GM18517 (cell line): ENCODE measurements at regions not wholly inside any gene's neighbourhood (a gene's known extent, or its start where the extent isn't known, plus 50 kb on each side); places are given as distances from the start of the nearest gene placed in this dataset.
"Not testable (repeated sequence)": the region's sequence is repeated elsewhere in the genome, so short reads cannot be mapped to it uniquely, and the experiment has no call there.

Source experiments
- ATAC-seq: cut with Tn5 transposase; IDR thresholded peaks from one replicate; pipeline ENCODE4 v1.9.1; 2021; ENCODE audit warnings: mild to moderate bottlenecking, moderate library complexity; ENCODE audit not compliant: unreplicated experiment

GRCh38 chr13:39931505-39931904, 276.0 kb downstream of the COG6 start:
- ATAC-seq, result no peak

DNA sequence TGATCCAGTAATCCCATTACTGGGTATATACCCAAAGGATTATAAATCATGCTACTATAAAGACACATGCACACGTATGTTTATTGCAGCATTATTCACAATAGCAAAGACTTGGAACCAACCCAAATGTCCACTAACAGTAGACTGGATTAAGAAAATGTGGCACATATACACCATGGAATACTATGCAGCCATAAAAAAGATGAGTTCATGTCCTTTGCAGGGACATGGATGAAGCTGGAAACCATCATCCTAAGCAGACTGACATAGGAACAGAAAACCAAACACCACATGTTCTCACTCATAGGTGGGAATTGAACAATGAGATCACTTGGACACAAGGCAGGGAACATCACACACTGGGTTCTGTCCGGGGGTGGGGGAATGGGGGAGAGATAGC, 277.1 kb downstream of the COG6 start:
- ATAC-seq, result not testable (repeated sequence)

DNA sequence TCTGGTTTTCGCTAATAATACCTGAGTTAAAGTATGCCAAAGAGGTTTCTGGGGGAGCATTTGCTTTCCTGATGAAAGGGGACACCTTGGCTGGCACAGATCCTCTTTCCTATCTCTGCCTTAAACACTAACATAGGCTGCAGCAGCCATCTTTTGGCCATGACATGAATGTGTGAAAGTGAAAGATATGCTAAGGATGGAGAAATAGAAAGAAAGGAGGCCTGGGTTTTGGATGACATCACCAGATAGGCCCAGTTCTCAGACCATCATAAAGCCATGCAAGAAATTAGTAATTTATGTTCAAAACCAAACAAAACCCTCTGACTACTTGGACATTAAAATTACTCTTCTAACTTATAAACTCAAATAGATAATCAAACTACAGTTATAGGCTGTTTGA, 279.7 kb downstream of the COG6 start:
- no peak for ATAC-seq

DNA sequence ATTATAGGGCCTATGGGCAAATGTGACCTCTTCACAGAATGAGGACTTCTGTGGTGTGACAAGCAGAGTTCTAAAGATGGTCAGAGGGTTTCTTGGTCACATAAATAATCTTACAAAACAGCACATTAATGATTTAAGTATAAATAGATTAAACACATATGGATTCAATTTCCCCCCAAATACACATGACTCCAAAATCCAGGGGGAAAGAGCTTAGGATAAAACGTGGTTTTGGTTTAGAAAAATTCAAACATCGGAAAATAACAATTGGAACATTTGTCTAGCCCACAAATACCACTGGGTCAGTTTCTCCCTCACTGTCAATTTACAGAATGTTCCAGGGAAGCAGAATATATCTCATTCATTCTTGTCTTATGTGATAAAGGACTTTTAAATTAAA, 283.1 kb downstream of the COG6 start:
- ATAC-seq, result no peak

GRCh38 chr13:39941236-39941635, 285.8 kb downstream of the COG6 start:
- no peak for ATAC-seq

DNA sequence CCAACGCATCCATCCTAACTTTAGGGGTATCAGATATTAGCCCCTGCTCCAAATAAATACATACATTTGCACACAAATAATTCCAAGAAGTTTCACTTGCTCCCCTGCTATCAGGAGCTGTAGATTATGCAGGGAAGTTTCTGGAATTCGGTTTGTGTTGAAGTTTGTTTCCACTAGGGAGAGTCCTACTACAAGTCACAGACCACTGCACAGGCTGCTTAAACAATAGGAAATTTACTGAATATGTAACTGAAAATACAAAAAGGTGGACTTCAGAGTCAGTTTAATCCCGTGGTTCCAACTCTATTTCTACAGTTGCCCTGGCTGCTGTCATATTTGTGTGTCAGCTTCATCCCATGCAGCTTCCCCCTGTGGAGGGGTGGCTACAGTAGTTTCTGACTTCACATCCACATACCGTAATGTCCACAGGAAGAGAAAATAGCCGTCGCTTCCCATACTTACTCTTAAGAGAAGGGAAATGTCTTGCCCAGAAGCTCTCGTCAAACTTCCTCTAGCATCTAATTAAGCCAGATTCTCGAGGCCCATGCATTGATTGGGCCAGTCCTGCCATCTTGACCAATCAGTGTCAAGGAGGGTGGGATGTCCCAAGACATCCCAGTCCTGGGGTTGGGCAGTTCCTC, 286.6 kb downstream of the COG6 start:
- ATAC-seq, result no peak

DNA sequence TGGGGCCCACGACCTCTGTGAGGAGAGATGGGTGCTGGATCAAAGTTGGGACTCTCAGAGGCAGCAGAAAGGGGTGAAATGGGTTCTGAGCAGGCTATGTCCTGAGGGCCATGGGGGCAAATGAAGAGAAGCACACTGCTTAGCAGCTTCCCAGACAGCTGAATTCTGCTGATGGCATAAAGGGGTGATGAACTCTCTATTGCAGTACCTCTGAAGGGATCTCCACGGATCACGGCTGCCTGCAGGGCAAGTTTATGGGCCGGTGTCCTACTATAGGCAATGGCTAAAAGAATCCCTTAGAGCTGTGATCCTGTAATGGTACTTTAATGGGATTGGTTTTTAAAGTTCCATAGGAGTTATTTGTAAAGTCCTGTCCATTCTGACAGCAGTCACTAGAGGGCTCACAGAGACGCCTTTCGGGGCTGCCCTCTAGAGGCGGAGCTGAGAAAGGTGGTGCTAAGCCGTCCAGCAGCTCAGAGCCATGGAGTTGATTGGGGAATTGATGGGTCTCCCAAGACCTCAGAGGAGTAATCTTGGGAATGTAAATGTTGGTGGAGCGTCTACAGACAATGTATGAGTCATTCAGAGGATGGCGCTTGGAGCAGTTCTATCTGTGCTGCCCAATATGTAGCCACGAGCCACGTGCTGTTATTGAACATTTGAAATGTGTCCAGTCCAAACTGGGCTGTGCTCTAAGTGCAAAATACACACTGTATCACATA, 287.3 kb downstream of the COG6 start:
- peak; percentile 88 for ATAC-seq

GRCh38 chr13:39943711-39944110, 288.2 kb downstream of the COG6 start:
- ATAC-seq, result no peak

DNA sequence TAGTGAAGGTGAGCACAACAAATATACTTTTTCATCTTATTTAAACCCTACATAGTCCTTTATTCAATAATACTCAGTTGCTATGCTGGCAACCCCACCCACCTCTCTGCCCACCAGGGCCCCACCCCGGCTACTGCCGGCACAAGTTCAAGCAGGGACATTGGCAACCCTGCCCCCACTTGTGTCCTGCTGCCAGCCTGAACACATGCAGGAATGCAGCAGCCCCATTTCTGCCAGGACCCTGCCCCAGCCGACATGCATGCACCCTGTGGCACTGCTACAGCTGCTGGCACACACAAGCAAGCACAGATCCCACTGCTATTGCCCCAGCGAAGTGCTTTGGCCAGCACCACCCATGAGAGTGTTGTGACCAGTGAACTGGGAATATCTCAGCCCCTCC, 289.8 kb downstream of the COG6 start:
- ATAC-seq, result no peak

- no peak for ATAC-seq
Observed at GRCh38 chr13:39946769-39947168, 291.3 kb downstream of the COG6 start.

GRCh38 chr13:39951301-39951700, 295.8 kb downstream of the COG6 start:
- ATAC-seq, result no peak

DNA sequence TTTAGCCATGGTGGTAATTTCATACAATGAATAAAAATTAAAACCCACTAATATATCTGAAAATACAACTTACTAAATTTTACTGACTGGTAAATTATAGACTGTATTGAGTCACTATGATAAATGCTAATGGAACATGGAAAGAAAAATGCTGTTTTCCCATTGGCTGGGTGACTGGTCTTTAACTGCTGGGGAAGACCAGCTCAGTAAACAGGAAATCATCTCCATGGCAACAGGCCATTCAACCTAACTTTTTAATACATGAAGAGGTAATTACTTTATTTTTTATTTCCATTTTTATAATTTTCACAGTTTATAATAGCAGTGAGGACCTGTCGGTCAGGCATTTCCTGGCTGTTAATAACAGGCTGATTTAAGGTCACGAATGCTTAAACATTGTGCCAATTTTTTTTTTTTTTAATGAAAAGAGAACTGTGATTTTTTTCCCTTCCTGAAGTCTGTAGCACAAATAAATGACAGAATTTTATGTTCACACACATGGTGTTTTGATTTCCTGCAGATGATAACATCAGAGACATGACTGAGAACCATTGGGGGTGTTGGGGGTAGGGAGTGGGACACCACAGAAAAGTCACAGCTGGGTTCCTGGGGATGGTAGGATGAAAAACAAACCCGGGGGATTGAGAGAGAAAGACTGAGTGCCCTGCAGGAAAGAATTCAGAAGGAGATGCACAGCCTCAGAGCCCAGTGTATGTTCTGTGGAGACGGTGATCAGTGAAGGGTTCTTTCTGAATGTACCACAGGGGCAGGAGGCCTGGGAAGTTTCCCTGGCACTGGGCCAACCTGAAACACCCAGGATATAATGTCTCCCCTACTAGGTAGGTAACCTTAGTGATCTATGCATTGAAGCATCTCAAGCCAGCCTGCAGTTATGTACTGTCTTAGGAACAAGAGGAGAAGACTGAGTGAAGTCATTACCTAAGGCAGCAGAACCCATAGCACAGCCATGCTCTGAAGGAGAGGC, 297.1 kb downstream of the COG6 start:
- no peak for ATAC-seq

DNA sequence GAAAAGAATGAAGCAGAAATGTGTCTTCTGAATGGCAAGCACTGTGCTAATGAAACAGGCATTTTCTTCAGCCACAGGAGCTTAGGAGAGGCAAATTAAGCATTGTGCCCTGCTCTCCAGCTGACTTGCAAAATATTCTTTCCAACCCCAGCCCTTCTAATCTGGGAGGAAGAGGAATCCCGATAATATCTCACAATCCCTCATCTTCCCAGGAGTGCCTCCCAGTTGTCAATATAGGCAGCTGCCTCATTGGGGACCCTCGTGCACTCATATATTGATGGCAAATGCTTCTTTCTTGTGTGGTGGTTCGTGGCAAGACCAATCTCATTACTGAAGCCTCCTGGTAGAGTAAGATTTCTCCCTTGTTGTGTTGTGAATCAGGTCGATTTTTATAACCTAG, 299.0 kb downstream of the COG6 start:
- ATAC-seq, result no peak

DNA sequence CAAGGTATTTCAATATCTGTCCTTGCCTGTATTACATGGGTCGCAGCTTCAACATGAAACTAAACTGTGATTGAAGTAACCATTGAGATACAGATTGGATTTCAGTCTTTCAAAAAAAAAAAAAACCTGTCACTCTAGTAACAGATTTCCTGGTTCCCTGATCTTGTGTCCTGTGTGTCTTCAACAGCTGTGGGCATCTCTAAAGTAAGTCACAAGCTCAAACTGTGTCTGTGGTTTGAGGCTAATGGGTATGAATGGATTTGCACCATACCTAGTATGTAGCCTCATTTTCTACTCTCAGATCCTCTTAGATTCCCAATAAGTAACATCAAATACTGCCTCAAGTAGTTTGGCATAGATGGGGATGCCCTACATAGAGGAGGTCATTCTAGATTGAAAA, 300.1 kb downstream of the COG6 start:
- ATAC-seq, result peak; percentile 11

DNA sequence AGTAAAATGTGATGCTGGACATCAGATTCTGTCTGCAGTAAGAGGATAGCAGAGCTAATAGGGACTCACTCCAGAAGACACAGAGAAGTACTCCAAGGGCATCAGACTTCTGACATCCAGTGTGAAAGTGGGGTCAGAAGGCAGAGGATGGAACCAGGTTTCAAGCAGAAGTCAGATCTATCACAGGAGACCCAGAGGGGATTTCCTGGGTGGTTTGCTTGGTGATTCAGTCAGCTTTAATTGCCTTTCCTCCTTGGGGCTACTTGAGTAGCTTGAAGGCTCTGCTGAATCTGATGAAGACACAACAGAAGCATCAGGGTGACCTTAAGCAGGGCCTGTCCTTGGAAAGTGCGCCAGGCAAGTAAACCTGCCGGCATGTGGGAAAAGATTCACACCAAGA, 300.6 kb downstream of the COG6 start:
- peak; percentile 62 for ATAC-seq

GRCh38 chr13:39957868-39958677, 302.6 kb downstream of the COG6 start:
- no peak for ATAC-seq

GRCh38 chr13:39959497-39960144, 304.2 kb downstream of the COG6 start:
- no peak for ATAC-seq

DNA sequence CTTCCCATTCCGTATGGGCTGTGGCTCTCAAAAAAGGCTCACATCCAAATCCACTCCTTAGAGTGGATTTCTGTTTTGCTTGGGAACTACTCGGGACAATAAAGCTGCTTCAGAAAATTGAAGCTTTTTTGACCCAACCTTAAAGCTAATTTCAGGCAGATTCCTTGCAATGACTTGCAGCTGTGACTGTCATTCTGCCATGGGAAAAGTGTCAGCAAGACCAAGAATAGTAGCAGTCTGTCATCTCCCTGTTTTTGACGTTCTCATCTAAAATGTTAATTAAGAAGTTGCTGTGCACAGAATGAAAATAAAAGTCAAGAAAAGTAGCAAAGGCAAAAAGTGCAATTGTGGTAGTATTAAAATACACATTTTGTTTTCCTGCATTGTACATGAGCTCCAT, 304.7 kb downstream of the COG6 start:
- ATAC-seq, result no peak

DNA sequence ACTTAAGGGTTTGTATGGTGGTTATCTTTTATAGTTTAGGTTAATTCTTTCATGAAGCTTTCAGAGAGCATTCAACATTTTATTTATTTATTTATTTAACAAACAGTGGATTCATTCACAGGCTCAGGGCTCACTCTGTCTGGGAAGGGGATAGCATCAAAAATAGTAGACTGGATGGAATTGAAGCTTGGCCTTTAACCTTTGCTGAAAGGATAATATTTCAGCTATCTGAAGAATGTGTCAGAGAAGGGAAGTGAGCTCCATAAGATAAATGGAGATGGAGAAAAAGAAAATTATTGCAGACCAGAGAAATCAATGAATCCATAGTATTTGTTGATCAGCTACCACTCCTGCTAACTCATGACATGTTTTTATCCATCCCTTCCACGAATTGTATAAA, 305.6 kb downstream of the COG6 start:
- no peak for ATAC-seq

DNA sequence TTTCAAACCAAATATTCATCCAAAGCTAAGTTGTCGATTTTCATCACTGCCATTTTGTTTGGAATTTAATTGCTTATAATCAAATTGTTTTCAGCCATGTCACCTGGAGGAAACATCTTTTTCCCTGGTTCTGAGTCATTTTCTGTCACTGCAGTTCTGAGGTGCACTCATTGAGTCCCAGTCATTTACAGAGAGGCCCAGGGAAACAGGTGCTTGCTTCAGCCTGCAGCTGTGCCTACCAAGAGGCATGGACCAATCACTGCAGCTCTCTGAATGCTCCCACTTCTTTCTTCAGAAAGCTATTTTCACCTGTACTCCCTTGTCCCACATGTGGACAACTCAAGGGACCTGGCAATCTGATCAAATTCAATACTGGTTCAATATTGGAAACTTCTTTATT, 308.1 kb downstream of the COG6 start:
- no peak for ATAC-seq
